Immature natural killer cell (primary cell): ENCODE measurements at regions not wholly inside any gene's neighbourhood (a gene's known extent, or its start where the extent isn't known, plus 50 kb on each side); places are given as distances from the start of the nearest gene placed in this dataset.
"Not testable (repeated sequence)": the region's sequence is repeated elsewhere in the genome, so short reads cannot be mapped to it uniquely, and the experiment has no call there.

Experiments
- DNase-seq, 3 donors: peaks; one replicate each; pipeline ENCODE4 v3.0.0; 2022; ENCODE audit warnings: mixed read lengths in 1 of 3
- H3K27ac Mint-ChIP-seq, 6 donors: one replicate each; pipeline ENCODE4 v1.8.0; 2020; ENCODE audit warnings: mixed read lengths in 6 of 6, mild to moderate bottlenecking in 5 of 6, inconsistent platforms in 4 of 6, moderate library complexity in 3 of 6
- H3K27me3 Mint-ChIP-seq, 3 donors: one replicate each; pipeline ENCODE4 v1.8.0; 2020 to 2021; ENCODE audit warnings: low read depth in 3 of 3, mild to moderate bottlenecking in 3 of 3, mixed read lengths in 3 of 3, moderate library complexity in 3 of 3, inconsistent platforms in 1 of 3
- H3K36me3 Mint-ChIP-seq, 3 donors: one replicate each; pipeline ENCODE4 v1.8.0; 2020; ENCODE audit warnings: mixed read lengths in 3 of 3, inconsistent platforms in 2 of 3, mild to moderate bottlenecking in 2 of 3
- H3K4me1 Mint-ChIP-seq, 2 donors: one replicate each; pipeline ENCODE4 v1.8.0; 2020; ENCODE audit warnings: inconsistent platforms in 2 of 2, mild to moderate bottlenecking in 2 of 2, mixed read lengths in 2 of 2, moderate library complexity in 1 of 2
- H3K4me3 Mint-ChIP-seq, 5 donors: one replicate each; pipeline ENCODE4 v1.8.0; 2020; ENCODE audit warnings: mild to moderate bottlenecking in 5 of 5, mixed read lengths in 5 of 5, inconsistent platforms in 3 of 5, moderate library complexity in 3 of 5
- H3K9me3 Mint-ChIP-seq, 6 donors: one replicate each; pipeline ENCODE4 v1.8.0; 2020; ENCODE audit warnings: mild to moderate bottlenecking in 6 of 6, mixed read lengths in 6 of 6, inconsistent platforms in 4 of 6, moderate library complexity in 3 of 6

DNA sequence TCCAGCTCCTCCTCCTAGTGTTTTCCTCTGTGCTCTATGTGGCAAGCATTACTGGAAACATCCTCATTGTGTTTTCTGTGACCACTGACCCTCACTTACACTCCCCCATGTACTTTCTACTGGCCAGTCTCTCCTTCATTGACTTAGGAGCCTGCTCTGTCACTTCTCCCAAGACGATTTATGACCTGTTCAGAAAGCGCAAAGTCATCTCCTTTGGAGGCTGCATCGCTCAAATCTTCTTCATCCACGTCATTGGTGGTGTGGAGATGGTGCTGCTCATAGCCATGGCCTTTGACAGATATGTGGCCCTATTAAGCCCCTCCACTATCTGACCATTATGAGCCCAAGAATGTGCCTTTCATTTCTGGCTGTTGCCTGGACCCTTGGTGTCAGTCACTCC lies 64.0 kb downstream of the OR4F15 start:
- not testable (repeated sequence) for H3K4me3 Mint-ChIP-seq, H3K27ac Mint-ChIP-seq, H3K4me1 Mint-ChIP-seq, H3K9me3 Mint-ChIP-seq, H3K27me3 Mint-ChIP-seq, DNase-seq, H3K36me3 Mint-ChIP-seq

DNA sequence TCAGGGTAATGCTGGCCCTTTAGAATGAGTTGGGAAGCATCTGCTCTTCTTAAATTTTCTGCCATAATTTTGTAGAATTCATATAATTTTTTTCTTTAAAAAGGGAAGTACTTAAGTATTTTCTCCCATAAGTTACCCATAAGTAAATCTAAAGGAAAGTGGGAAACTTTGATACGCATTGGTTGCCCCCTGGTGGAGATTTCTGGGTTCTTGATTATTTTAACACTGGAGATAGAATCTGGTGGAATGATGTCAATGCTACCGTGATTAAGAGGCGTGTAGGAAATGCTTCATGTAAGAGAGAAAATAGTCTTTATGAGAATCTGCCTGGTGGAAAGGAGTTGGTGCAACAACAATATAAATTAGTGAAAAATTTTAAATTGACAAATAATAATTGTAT lies 65.6 kb downstream of the OR4F15 start:
- H3K36me3 Mint-ChIP-seq, H3K4me3 Mint-ChIP-seq, H3K4me1 Mint-ChIP-seq: not testable (repeated sequence)

DNA sequence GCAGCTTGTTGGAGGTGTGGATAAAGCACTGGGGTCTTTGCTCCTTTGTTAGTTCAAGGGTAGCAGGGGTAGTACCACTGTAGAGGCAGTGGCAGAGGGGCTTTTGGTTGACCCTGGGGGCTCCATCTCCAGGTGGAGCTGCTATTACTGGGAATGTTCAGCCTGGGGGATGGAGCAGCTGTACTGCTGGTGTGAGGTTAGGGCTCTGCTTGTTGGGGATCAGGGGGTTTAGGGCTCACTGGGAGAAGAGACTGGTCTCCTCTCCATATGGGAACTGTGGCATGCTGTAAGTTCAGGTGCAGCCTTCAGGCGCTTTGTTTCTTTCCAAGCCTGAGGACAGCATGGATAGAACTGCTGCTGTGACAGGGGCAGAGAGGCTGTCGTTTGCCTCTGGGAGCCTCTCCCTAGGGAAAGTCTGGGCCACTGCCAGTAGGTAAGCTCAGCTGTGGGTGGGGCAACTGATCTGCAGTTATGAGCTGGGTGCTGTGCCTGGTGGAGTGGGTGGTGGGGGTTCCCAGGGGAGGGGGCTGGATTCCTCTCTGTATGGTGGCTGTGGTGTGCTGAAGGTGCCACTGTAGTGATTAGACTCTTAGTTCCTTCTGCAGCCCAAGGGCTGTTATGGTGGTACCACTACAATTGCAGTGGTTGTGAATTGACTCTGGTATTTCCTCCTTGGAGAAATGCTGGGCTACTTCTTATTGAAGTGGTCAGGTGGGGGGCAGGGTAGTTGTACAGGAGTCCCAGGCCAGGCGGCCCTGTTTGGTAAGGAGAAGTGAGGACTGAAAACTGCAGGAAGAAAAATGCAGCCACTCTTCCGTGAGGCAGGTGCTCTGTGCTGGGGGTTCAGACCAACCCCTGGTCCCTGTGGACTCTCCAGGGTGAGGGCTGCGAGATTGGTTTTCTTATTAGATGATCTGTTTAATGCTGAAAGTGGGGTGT lies 100.6 kb downstream of the OR4F15 start:
- H3K4me3 Mint-ChIP-seq, H3K27ac Mint-ChIP-seq: not testable (repeated sequence)

More for the DNA sequence above, 65.6 kb downstream of the OR4F15 start:
- not testable (repeated sequence) for DNase-seq, H3K9me3 Mint-ChIP-seq, H3K27ac Mint-ChIP-seq, H3K27me3 Mint-ChIP-seq

DNA sequence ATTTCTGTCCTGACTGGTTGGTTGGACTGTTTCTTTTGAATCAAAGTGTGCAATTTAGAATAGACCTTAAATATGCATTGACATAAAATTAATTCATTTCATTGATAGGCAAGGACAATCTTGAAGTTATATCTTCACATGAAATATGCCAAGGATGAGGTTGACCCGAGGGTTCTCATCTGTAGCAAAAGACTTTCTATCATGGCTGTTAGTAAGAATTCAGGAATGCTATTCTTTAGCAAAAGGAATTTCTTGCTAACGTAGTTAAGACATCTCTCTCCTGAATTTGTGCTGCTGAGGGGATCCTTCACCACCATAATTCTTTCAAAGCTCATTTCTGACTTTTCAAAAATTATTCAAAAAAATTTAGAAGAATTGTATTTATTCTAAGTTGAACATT lies 112.6 kb downstream of the OR4F15 start:
- DNase-seq, H3K27me3 Mint-ChIP-seq, H3K27ac Mint-ChIP-seq, H3K9me3 Mint-ChIP-seq, H3K36me3 Mint-ChIP-seq, H3K4me1 Mint-ChIP-seq, H3K4me3 Mint-ChIP-seq: not testable (repeated sequence)

More for the DNA sequence above, 100.6 kb downstream of the OR4F15 start:
- DNase-seq, H3K4me1 Mint-ChIP-seq, H3K36me3 Mint-ChIP-seq, H3K27me3 Mint-ChIP-seq, H3K9me3 Mint-ChIP-seq: not testable (repeated sequence)

DNA sequence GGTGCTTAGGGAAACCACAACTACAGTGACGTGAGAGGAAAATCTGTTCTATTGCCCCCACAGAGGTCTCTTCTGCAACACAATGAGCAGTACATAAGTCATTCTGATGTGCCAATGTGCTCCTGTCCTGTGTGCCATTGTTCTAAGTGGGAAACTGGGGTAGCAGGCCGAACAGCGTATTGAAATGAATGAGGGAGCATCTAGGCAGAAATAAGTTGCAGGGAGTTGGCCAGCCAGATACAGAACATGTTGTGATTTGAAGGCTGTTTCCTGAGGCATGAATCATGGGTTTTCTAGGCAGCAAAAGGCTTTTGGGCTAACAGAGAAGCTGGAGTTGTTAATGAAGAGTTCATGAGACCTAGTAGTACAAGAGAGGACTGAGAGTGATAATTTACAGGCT lies 122.5 kb downstream of the OR4F15 start:
- H3K9me3 Mint-ChIP-seq, result not testable (repeated sequence)

DNA sequence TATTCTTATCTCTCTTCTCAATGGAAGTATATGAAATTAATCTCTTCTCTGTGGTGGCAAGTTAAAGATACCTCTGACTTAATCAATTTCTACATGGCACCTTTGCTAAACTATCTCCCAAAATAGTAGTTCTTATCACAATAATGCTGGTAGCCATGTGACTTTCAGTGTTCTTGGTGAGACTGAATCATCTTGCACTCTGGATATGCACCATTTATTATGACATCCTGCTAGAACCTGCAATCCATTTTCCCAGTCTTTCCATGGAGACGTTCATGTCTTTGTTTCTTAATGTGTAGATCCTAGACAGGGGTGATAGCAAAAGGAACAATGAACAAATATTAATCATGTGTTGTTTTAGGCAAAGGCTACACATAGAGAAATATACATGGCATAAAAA lies 125.4 kb downstream of the OR4F15 start:
- not testable (repeated sequence) for DNase-seq, H3K27ac Mint-ChIP-seq, H3K4me1 Mint-ChIP-seq, H3K27me3 Mint-ChIP-seq, H3K9me3 Mint-ChIP-seq, H3K36me3 Mint-ChIP-seq, H3K4me3 Mint-ChIP-seq

More for the DNA sequence above, 122.5 kb downstream of the OR4F15 start:
- H3K27ac Mint-ChIP-seq, H3K4me3 Mint-ChIP-seq, H3K36me3 Mint-ChIP-seq, DNase-seq, H3K4me1 Mint-ChIP-seq, H3K27me3 Mint-ChIP-seq: not testable (repeated sequence)

DNA sequence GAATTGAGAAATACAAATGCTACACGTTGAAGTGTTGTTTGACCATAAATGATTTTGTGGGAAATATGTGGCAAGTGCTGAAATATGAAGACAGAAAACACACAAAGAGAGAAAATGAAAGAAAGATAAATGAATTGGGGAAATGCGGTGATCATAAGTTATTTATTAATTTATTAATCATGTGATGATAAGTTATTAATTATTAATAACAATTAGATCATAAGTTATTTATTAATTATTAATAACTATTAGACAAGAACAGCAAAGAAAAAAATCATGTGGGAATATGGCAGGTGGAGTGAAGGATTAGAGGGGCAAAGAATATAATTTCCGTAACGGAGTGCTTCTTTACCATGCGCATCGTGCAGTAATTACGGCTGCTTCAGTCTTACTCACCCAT lies 126.6 kb downstream of the OR4F15 start:
- H3K4me1 Mint-ChIP-seq, H3K27me3 Mint-ChIP-seq: not testable (repeated sequence)

DNA sequence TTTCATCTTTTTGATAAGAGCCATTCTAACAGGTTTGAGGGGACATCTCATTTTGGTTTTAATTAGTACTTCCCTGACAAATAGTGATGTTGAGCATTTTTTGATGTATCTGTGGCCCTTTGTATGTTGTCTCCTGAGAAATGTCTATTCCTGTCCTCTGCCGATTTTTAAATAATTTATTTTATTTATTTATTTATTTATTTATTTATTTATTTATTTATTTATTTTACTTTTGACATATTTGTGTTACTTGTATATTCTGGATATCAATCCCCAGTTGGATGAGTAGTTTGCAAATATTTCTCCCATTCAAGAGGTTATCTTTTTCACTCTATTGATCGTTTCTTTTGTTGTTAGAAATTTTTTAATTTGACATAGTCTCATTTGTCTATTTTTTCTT lies 133.9 kb downstream of the OR4F15 start:
- H3K9me3 Mint-ChIP-seq, result not testable (repeated sequence)

More for the DNA sequence above, 126.6 kb downstream of the OR4F15 start:
- DNase-seq, H3K9me3 Mint-ChIP-seq, H3K27ac Mint-ChIP-seq, H3K36me3 Mint-ChIP-seq, H3K4me3 Mint-ChIP-seq: not testable (repeated sequence)

DNA sequence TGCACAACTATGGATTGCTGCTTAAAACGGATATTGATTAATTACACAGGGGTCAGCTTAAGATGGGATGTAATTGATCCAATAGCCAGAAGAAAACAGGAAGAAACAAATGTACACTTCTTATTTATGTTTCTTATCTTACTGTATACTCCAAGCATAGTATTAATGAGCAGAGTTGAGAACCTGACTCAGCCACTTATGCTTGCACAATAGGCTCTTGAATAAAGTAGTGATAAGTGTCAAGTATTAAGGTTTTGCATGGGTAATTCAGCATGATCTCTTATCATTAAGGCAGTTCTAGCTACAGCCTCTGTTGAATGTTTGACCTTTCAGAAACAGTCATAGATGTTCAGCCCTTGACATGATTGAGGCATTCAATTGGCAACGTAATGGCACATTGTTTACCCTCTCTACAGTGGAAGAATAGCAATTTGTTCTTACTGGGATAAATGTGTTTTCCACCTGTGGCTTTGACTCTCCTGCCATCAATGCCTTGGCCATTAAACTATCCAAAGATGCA lies 136.5 kb downstream of the OR4F15 start:
- H3K27ac Mint-ChIP-seq, DNase-seq, H3K4me1 Mint-ChIP-seq, H3K27me3 Mint-ChIP-seq, H3K9me3 Mint-ChIP-seq, H3K36me3 Mint-ChIP-seq, H3K4me3 Mint-ChIP-seq: not testable (repeated sequence)

More for the DNA sequence above, 133.9 kb downstream of the OR4F15 start:
- not testable (repeated sequence) for DNase-seq, H3K4me1 Mint-ChIP-seq, H3K4me3 Mint-ChIP-seq, H3K27me3 Mint-ChIP-seq, H3K36me3 Mint-ChIP-seq, H3K27ac Mint-ChIP-seq

DNA sequence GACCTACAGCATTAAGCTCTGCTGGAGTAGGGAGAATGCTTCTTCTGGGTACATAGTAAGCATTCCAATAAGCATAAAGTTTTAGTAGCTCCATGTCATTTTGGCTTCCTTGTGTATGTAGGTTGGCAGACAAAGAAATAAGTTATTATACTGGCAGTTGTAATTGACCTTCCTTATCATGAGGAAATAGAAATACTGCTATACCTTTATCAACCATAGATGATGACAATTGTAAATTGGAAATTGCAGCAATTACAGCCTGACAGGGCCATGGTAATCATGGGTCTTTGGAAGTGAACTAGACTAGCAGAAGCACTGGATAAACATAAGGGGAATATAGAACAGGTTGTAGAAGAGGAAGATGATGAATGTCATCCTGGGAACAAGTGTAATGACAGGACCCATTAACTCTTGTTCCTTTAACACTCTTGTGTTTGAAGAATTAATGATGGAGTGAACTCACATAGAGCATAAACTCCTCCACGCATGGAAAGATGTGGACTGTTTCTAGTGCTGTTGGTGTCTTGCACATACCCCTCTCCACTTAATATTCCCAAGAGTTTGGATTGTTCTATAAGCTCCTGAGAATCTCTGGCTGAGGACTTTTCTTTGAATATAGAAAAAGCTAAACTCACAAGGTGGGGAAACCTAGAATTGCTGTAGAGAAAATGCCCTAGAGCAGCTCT lies 137.5 kb downstream of the OR4F15 start:
- DNase-seq, H3K27ac Mint-ChIP-seq: not testable (repeated sequence)

DNA sequence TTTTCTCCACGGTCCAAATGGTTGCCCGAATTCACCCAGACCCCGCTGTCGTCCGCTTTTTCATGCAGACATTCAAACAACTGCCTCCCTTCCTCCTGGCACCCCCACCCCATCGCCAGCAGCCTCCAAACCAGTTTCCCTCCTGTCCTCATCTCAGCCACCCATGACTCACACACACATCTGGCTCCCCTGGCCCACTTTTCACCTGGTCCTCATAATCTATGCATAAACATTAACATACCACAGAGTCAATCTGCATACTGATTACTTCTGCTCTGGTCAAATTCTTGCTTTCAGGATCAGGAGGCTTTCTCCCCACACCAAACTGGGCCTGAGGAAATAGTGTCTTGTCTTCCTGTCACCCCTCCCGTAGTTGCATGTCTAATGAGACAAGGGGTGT lies 142.0 kb downstream of the OR4F15 start:
- DNase-seq, H3K4me1 Mint-ChIP-seq, H3K9me3 Mint-ChIP-seq, H3K27me3 Mint-ChIP-seq, H3K36me3 Mint-ChIP-seq, H3K4me3 Mint-ChIP-seq: not testable (repeated sequence)
- peak overlapping the region in 1 of 6 donors; percentile 35 for H3K27ac Mint-ChIP-seq

More for the DNA sequence above, 137.5 kb downstream of the OR4F15 start:
- H3K36me3 Mint-ChIP-seq, H3K4me1 Mint-ChIP-seq, H3K4me3 Mint-ChIP-seq, H3K9me3 Mint-ChIP-seq, H3K27me3 Mint-ChIP-seq: not testable (repeated sequence)

DNA sequence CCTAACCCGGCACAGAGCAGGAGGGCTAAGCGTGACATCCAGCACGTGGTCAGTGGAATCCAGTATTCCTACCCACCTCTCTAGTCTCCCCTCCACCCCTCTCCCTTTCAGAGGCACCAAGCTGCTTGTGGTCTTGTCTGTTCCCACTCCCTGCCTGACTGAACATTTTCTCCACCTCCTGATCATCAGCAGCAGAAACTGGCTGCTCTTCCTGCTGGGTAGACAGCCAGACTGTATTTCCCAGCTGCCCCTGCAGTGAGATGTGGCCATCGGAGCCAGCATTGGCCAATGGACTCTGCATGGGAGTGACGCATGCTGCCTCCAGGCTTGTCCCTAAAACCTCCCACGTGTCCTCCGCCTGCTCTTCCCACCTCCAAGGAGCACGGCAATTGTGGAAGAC lies 143.8 kb downstream of the OR4F15 start:
- not testable (repeated sequence) for H3K27ac Mint-ChIP-seq, H3K36me3 Mint-ChIP-seq, H3K27me3 Mint-ChIP-seq, H3K4me1 Mint-ChIP-seq, DNase-seq, H3K9me3 Mint-ChIP-seq, H3K4me3 Mint-ChIP-seq

DNA sequence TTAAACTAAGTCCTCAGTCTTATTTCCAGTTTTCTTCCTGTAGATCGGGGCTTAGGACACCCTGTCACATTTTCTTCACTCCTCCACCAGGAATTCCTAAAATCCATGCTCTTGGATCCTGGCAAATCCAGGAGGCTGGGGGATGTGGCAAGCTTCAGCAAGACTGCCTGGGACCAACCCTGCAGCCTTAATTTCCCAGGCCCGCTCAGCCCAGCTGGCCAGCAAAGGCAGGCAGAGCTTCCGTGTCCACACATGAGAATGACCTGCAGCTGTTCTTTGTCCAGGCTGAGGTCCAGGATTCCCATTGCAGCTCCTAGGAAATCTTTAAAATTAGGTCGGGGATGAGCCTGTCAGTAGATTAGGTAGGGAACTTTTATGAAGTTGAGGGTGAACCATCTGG lies 146.7 kb downstream of the OR4F15 start:
- H3K27me3 Mint-ChIP-seq, H3K4me3 Mint-ChIP-seq, H3K4me1 Mint-ChIP-seq, H3K36me3 Mint-ChIP-seq, H3K27ac Mint-ChIP-seq, DNase-seq, H3K9me3 Mint-ChIP-seq: not testable (repeated sequence)

DNA sequence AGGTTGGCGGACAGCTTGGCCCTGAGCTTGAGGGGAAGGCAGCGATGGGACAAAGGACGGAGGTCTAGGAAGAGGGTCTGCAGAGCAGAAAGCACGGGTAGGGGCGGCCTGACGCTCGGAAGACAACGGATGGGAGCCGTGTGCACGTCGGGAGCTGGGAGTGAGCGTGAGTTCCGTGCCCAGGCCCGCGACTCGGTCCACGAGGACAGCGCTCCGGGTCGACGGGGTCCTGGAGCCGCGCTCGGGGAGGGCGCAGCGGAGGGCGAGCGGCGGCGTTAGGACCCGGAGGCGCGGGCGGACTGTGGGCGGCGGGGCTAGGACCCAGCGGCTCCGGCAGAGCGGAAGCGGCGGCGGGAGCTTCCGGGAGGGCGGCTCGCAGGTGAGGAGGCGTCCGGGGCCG lies 149.3 kb downstream of the OR4F15 start:
- peak in 1 of 3 donors; percentile 10 for DNase-seq
- not testable (repeated sequence) for H3K36me3 Mint-ChIP-seq, H3K27me3 Mint-ChIP-seq, H3K9me3 Mint-ChIP-seq, H3K4me1 Mint-ChIP-seq, H3K27ac Mint-ChIP-seq
- H3K4me3 Mint-ChIP-seq, result peak overlapping the region in 3 of 5 donors; percentile 46 to 76 (median 66)
